ENCODE measurements at regions not wholly inside any gene's neighbourhood (a gene's known extent, or its start where the extent isn't known, plus 50 kb on each side); places are given as distances from the start of the nearest gene placed in this dataset.
"Not testable (repeated sequence)": the region's sequence is repeated elsewhere in the genome, so short reads cannot be mapped to it uniquely, and the experiment has no call there.

GRCh38 chr3:73820896-73821295 is 196.2 kb upstream of the PDZRN3 start:
- not testable (repeated sequence) for DNase-seq; H3K27ac ChIP-seq (ENCODE audit: insufficient read depth, low read length, poor library complexity, severe bottlenecking); H3K4me3 Mint-ChIP-seq; H3K27ac Mint-ChIP-seq; H3K4me3 ChIP-seq (ENCODE audit: low read depth, low read length); H3K36me3 ChIP-seq (ENCODE audit: control insufficient read depth, insufficient read depth, low read length); H3K36me3 Mint-ChIP-seq; H3K4me1 ChIP-seq (ENCODE audit: control insufficient read depth, insufficient read depth, low read length, poor library complexity, severe bottlenecking); H3K9me3 ChIP-seq (ENCODE audit: control insufficient read depth in 2 of 2, low read length in 2 of 2); H3K27me3 Mint-ChIP-seq; ATAC-seq (ENCODE audit: low read depth in 2 of 2); H3K27me3 ChIP-seq (ENCODE audit: control insufficient read depth, insufficient read depth, low read length); H3K4me1 Mint-ChIP-seq
- H3K9me3 Mint-ChIP-seq = peaks cover 0 to 32% (median 6%) of the 10 kb centered on the region in 7 donors

GRCh38 chr3:73820431-73820830 is 195.7 kb upstream of the PDZRN3 start:
- H3K27ac ChIP-seq (ENCODE audit: insufficient read depth, low read length, poor library complexity, severe bottlenecking) = no peak overlapping the region
- no peaks in the 10 kb centered on the region for H3K27me3 ChIP-seq (ENCODE audit: control insufficient read depth, insufficient read depth, low read length)
- H3K9me3 ChIP-seq (ENCODE audit: control insufficient read depth in 2 of 2, low read length in 2 of 2) = peaks cover 0 to 4% of the 10 kb centered on the region in 2 experiments
- ATAC-seq (ENCODE audit: low read depth in 2 of 2) (no peak), DNase-seq (no peak)
- no peaks in the 10 kb centered on the region for H3K4me1 ChIP-seq (ENCODE audit: control insufficient read depth, insufficient read depth, low read length, poor library complexity, severe bottlenecking)
- H3K4me3 ChIP-seq (ENCODE audit: low read depth, low read length) = no peak overlapping the region
- Mint-ChIP-seq H3K27ac (no peak overlapping the region), H3K9me3 (peaks cover 0 to 32% (median 6%) of the 10 kb centered on the region in 7 donors), H3K4me1 (no peaks in the 10 kb centered on the region), H3K27me3 (no peaks in the 10 kb centered on the region), H3K36me3 (no peaks in the 10 kb centered on the region), H3K4me3 (no peak overlapping the region)
- H3K36me3 ChIP-seq (ENCODE audit: control insufficient read depth, insufficient read depth, low read length) = no peaks in the 10 kb centered on the region

DNA sequence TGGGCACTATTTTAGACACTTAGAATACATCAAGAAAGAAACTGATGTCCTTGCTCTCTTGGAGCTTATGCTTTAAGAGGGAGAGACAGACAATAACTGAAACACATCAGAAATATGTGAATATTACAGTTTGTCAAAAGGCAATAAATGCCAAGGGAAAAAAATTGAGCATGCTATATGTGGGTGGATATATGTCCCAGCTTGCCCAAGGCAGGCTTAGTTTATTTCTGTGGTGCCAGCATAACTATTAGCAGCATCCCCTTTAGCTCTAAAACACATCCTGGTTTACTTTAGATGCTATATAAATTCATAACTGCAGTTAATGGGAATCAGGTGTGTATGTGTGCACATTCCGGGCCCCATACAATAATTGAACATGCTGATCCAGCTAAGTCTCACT is 191.2 kb upstream of the PDZRN3 start:
- Mint-ChIP-seq H3K4me1 (no peaks in the 10 kb centered on the region), H3K4me3 (no peak overlapping the region), H3K27ac (no peak overlapping the region), H3K36me3 (no peaks in the 10 kb centered on the region), H3K9me3 (peaks cover 0 to 30% (median 8%) of the 10 kb centered on the region in 7 donors), H3K27me3 (no peaks in the 10 kb centered on the region)
- Histone ChIP-seq H3K27me3 (ENCODE audit: control insufficient read depth, insufficient read depth, low read length) (no peaks in the 10 kb centered on the region), H3K27ac (ENCODE audit: insufficient read depth, low read length, poor library complexity, severe bottlenecking) (no peak overlapping the region), H3K9me3 (ENCODE audit: control insufficient read depth in 2 of 2, low read length in 2 of 2) (no peaks in the 10 kb centered on the region), H3K36me3 (ENCODE audit: control insufficient read depth, insufficient read depth, low read length) (no peaks in the 10 kb centered on the region), H3K4me1 (ENCODE audit: control insufficient read depth, insufficient read depth, low read length, poor library complexity, severe bottlenecking) (no peaks in the 10 kb centered on the region), H3K4me3 (ENCODE audit: low read depth, low read length) (no peak overlapping the region)
- DNase-seq (no peak), ATAC-seq (ENCODE audit: low read depth in 2 of 2) (no peak)

- H3K9me3 Mint-ChIP-seq = peaks cover 2 to 29% (median 6%) of the 10 kb centered on the region in 7 donors
- H3K4me1 ChIP-seq (ENCODE audit: control insufficient read depth, insufficient read depth, low read length, poor library complexity, severe bottlenecking) = no peaks in the 10 kb centered on the region
- no peaks in the 10 kb centered on the region for H3K36me3 ChIP-seq (ENCODE audit: control insufficient read depth, insufficient read depth, low read length)
- no peaks in the 10 kb centered on the region for H3K4me1 Mint-ChIP-seq
- ATAC-seq (ENCODE audit: low read depth in 2 of 2) (no peak), DNase-seq (no peak)
- no peaks in the 10 kb centered on the region for H3K9me3 ChIP-seq (ENCODE audit: control insufficient read depth in 2 of 2, low read length in 2 of 2)
- no peak overlapping the region for H3K27ac Mint-ChIP-seq
- no peaks in the 10 kb centered on the region for H3K36me3 Mint-ChIP-seq
- no peak overlapping the region for H3K27ac ChIP-seq (ENCODE audit: insufficient read depth, low read length, poor library complexity, severe bottlenecking)
- H3K27me3 Mint-ChIP-seq = no peaks in the 10 kb centered on the region
- no peaks in the 10 kb centered on the region for H3K27me3 ChIP-seq (ENCODE audit: control insufficient read depth, insufficient read depth, low read length)
- no peak overlapping the region for H3K4me3 ChIP-seq (ENCODE audit: low read depth, low read length)
- no peak overlapping the region for H3K4me3 Mint-ChIP-seq
Observed at GRCh38 chr3:73813692-73814292, 189.1 kb upstream of the PDZRN3 start.

- Histone ChIP-seq H3K27ac (ENCODE audit: insufficient read depth, low read length, poor library complexity, severe bottlenecking) (no peak overlapping the region), H3K9me3 (ENCODE audit: control insufficient read depth in 2 of 2, low read length in 2 of 2) (no peaks in the 10 kb centered on the region), H3K4me1 (ENCODE audit: control insufficient read depth, insufficient read depth, low read length, poor library complexity, severe bottlenecking) (no peaks in the 10 kb centered on the region), H3K4me3 (ENCODE audit: low read depth, low read length) (no peak overlapping the region), H3K36me3 (ENCODE audit: control insufficient read depth, insufficient read depth, low read length) (no peaks in the 10 kb centered on the region), H3K27me3 (ENCODE audit: control insufficient read depth, insufficient read depth, low read length) (no peaks in the 10 kb centered on the region)
- no peaks in the 10 kb centered on the region for H3K27me3 Mint-ChIP-seq
- H3K36me3 Mint-ChIP-seq = no peaks in the 10 kb centered on the region
- no peak overlapping the region for H3K4me3 Mint-ChIP-seq
- ATAC-seq (ENCODE audit: low read depth in 2 of 2) (no peak), DNase-seq (no peak)
- peaks cover 2 to 26% (median 6%) of the 10 kb centered on the region in 7 donors for H3K9me3 Mint-ChIP-seq
- no peak overlapping the region for H3K27ac Mint-ChIP-seq
- H3K4me1 Mint-ChIP-seq = no peaks in the 10 kb centered on the region
Observed at GRCh38 chr3:73813291-73813690, 188.6 kb upstream of the PDZRN3 start.

DNA sequence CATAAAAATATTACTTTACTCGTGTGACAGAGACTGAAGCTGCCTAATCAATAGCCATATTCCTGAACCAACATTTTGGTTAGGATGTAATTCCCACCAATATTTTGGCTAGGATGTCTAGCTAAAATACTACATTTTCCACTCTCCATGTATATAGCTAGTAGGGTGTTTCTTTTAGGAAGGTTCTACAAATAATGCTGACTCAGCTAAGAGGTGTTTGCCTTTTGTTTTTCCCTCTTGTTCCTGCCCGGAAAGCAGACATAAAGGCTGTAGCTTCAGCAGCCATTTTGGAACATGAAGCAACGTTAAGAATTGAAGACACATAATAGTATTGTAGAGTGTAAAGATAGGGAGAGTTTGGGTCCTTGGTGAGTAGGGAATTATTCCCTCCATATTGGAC is 187.3 kb upstream of the PDZRN3 start:
- Mint-ChIP-seq H3K36me3 (no peaks in the 10 kb centered on the region), H3K27me3 (no peaks in the 10 kb centered on the region), H3K4me1 (no peaks in the 10 kb centered on the region), H3K4me3 (no peak overlapping the region), H3K9me3 (peaks cover 2 to 26% (median 6%) of the 10 kb centered on the region in 7 donors), H3K27ac (no peak overlapping the region)
- no peak for ATAC-seq (ENCODE audit: low read depth in 2 of 2)
- H3K36me3 ChIP-seq (ENCODE audit: control insufficient read depth, insufficient read depth, low read length) = no peaks in the 10 kb centered on the region
- no peak overlapping the region for H3K4me3 ChIP-seq (ENCODE audit: low read depth, low read length)
- no peaks in the 10 kb centered on the region for H3K9me3 ChIP-seq (ENCODE audit: control insufficient read depth in 2 of 2, low read length in 2 of 2)
- no peak overlapping the region for H3K27ac ChIP-seq (ENCODE audit: insufficient read depth, low read length, poor library complexity, severe bottlenecking)
- no peak for DNase-seq
- no peaks in the 10 kb centered on the region for H3K4me1 ChIP-seq (ENCODE audit: control insufficient read depth, insufficient read depth, low read length, poor library complexity, severe bottlenecking)
- H3K27me3 ChIP-seq (ENCODE audit: control insufficient read depth, insufficient read depth, low read length) = no peaks in the 10 kb centered on the region

DNA sequence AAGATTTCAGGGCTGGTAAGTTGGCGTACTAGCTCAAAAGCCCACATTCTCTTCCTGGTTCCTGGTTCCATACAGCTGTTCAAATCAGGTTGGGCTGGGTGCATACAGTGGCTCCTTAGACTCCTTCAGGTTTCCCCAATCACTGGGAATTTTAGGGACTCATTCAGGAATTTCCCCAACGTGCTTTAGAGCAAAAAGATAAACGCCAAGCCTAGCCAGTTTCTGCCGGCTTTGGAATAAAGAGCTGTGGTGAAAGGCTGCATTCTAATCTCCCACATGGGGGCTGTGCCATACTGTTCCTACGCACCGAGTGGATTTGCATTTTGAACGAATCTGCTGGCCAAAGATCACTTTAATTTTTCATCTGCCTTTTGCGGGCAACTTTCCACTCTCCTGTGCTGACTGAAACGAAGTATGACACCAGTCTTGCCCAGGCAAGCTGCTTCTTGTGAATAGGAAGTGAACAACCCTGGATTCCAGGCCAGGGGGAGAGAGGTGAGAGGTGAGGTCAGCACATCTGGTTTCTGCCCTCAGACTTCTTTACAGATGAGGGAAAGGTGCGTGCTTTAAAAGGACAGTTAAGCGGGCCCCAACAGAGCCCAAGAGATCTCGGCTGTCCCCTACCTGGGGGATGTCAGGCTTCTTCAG is 184.2 kb upstream of the PDZRN3 start:
- no peak for DNase-seq
- Mint-ChIP-seq H3K36me3 (no peaks in the 10 kb centered on the region), H3K27me3 (no peaks in the 10 kb centered on the region)

DNA sequence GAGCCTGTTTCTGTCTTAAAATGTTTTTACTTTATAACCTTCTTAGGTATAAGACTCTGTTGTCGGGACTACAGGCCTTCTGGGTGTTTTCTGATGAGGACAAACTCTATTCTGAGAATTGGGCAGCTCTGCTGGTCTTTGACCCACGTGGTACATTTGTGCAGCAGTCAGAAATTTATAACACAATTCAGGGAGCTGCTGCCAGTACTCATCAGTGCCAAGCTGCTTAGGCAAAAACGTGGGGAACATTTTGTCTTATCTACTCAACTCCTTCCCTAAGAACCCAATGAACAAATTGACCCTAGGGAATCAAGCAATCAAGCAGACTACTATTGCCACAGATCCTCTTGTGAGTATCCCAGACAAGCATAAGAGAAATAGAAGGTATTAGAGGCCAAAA is 180.7 kb upstream of the PDZRN3 start:
- DNase-seq (no peak), ATAC-seq (ENCODE audit: low read depth in 2 of 2) (no peak)
- no peak overlapping the region for H3K4me3 ChIP-seq (ENCODE audit: low read depth, low read length)
- Mint-ChIP-seq H3K27me3 (no peaks in the 10 kb centered on the region), H3K36me3 (no peaks in the 10 kb centered on the region), H3K4me1 (no peaks in the 10 kb centered on the region), H3K27ac (no peak overlapping the region), H3K4me3 (no peak overlapping the region), H3K9me3 (peaks cover 0 to 15% (median 4%) of the 10 kb centered on the region in 7 donors)
- H3K4me1 ChIP-seq (ENCODE audit: control insufficient read depth, insufficient read depth, low read length, poor library complexity, severe bottlenecking) = no peaks in the 10 kb centered on the region
- no peak overlapping the region for H3K27ac ChIP-seq (ENCODE audit: insufficient read depth, low read length, poor library complexity, severe bottlenecking)
- no peaks in the 10 kb centered on the region for H3K36me3 ChIP-seq (ENCODE audit: control insufficient read depth, insufficient read depth, low read length)
- H3K27me3 ChIP-seq (ENCODE audit: control insufficient read depth, insufficient read depth, low read length) = no peaks in the 10 kb centered on the region
- peaks cover 0 to 2% of the 10 kb centered on the region in 2 experiments for H3K9me3 ChIP-seq (ENCODE audit: control insufficient read depth in 2 of 2, low read length in 2 of 2)

More for the DNA sequence above, 184.2 kb upstream of the PDZRN3 start:
- no peak overlapping the region for H3K4me3 ChIP-seq (ENCODE audit: low read depth, low read length)
- Mint-ChIP-seq H3K4me1 (no peaks in the 10 kb centered on the region), H3K4me3 (no peak overlapping the region), H3K27ac (no peak overlapping the region), H3K9me3 (peaks cover 0 to 21% (median 9%) of the 10 kb centered on the region in 7 donors)
- no peaks in the 10 kb centered on the region for H3K4me1 ChIP-seq (ENCODE audit: control insufficient read depth, insufficient read depth, low read length, poor library complexity, severe bottlenecking)
- no peaks in the 10 kb centered on the region for H3K36me3 ChIP-seq (ENCODE audit: control insufficient read depth, insufficient read depth, low read length)
- H3K27ac ChIP-seq (ENCODE audit: insufficient read depth, low read length, poor library complexity, severe bottlenecking) = no peak overlapping the region
- H3K9me3 ChIP-seq (ENCODE audit: control insufficient read depth in 2 of 2, low read length in 2 of 2) = peaks cover 0 to 2% of the 10 kb centered on the region in 2 experiments
- H3K27me3 ChIP-seq (ENCODE audit: control insufficient read depth, insufficient read depth, low read length) = no peaks in the 10 kb centered on the region
- no peak for ATAC-seq (ENCODE audit: low read depth in 2 of 2)

All from CD4-positive, CD25-positive, alpha-beta regulatory T cell (primary cell).